NB4 (cell line): ENCODE measurements at regions not wholly inside any gene's neighbourhood (a gene's known extent, or its start where the extent isn't known, plus 50 kb on each side); places are given as distances from the start of the nearest gene placed in this dataset.

Experiments
- MYC ChIP-seq: IDR thresholded peaks from 2 replicates; pipeline ENCODE4 v1.6.1; 2011; ENCODE audit warnings: low read depth, low read length
- POLR2A ChIP-seq: IDR thresholded peaks from 2 replicates; pipeline ENCODE4 v1.6.1; 2011; ENCODE audit warnings: mild to moderate bottlenecking; ENCODE audit not compliant: insufficient read length; ENCODE audit errors: extremely low read depth
- TF ChIP-seq, protein P1 (sequence below): IDR thresholded peaks from one replicate; pipeline ENCODE4 v1.5.1; 2012; ENCODE audit warnings: low read depth, low read length
- TF ChIP-seq, protein P2 (sequence below): IDR thresholded peaks from 2 replicates; pipeline ENCODE4 v1.6.1; 2011; ENCODE audit warnings: low read depth, low read length

DNA sequence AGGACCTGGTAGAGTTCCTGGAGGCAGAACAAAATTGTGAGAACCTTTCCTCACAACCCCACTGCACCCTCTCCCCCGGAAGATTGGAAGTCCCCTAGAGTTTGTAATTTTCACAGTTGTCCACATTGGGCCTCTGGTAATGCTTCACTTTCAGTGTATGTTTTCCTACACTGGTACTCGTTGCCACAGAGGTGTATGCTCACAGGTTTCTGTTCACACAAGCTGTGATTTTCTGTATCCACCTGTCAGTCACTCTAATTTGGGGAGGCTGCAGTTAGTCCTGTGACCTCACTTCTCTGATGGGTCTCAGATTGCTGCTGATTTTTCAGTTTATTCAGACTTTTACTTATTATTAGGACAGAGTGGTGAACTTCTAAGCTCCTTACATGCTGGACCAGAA is 66.4 kb upstream of the BMP4 start:
- TF ChIP-seq, protein P1, sequence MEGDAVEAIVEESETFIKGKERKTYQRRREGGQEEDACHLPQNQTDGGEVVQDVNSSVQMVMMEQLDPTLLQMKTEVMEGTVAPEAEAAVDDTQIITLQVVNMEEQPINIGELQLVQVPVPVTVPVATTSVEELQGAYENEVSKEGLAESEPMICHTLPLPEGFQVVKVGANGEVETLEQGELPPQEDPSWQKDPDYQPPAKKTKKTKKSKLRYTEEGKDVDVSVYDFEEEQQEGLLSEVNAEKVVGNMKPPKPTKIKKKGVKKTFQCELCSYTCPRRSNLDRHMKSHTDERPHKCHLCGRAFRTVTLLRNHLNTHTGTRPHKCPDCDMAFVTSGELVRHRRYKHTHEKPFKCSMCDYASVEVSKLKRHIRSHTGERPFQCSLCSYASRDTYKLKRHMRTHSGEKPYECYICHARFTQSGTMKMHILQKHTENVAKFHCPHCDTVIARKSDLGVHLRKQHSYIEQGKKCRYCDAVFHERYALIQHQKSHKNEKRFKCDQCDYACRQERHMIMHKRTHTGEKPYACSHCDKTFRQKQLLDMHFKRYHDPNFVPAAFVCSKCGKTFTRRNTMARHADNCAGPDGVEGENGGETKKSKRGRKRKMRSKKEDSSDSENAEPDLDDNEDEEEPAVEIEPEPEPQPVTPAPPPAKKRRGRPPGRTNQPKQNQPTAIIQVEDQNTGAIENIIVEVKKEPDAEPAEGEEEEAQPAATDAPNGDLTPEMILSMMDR, result no peak
- TF ChIP-seq POLR2A, result no peak
- no peak for TF ChIP-seq MYC
- TF ChIP-seq, protein P2, sequence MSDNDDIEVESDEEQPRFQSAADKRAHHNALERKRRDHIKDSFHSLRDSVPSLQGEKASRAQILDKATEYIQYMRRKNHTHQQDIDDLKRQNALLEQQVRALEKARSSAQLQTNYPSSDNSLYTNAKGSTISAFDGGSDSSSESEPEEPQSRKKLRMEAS, result no peak
